ENCODE measurements at regions not wholly inside any gene's neighbourhood (a gene's known extent, or its start where the extent isn't known, plus 50 kb on each side); places are given as distances from the start of the nearest gene placed in this dataset.

- ATAC-seq, result no peak
Observed at GRCh38 chr4:56183344-56183959, 203.8 kb downstream of the AASDH start.

GRCh38 chr4:56182356-56182755 lies 204.9 kb downstream of the AASDH start:
- no peak for ATAC-seq
- TF ChIP-seq ISL1 (CRISPR knock-in tag; IDR thresholded peaks at IDR 0.05) (no peak), CSDC2 (CRISPR knock-in tag; IDR thresholded peaks at IDR 0.05) (no peak), ZNF8 (CRISPR knock-in tag; IDR thresholded peaks at IDR 0.05) (no peak), ESRRG (CRISPR knock-in tag; IDR thresholded peaks at IDR 0.05) (no peak), POU6F1 (CRISPR knock-in tag; IDR thresholded peaks at IDR 0.05; ENCODE audit: borderline replicate concordance, low read depth) (no peak), ZNF565 (CRISPR knock-in tag; conservative IDR thresholded peaks at IDR 0.05; ENCODE audit: low read depth) (no peak), CREB5 (CRISPR knock-in tag; IDR thresholded peaks at IDR 0.05; ENCODE audit: low read depth) (no peak), RARB (CRISPR knock-in tag; IDR thresholded peaks at IDR 0.05) (no peak), TCF4 (CRISPR knock-in tag; IDR thresholded peaks at IDR 0.05; ENCODE audit: borderline replicate concordance) (no peak), OSR1 (CRISPR knock-in tag; IDR thresholded peaks at IDR 0.05) (no peak), ZFP30 (CRISPR knock-in tag; IDR thresholded peaks at IDR 0.05) (no peak), ZFP3 (CRISPR knock-in tag; IDR thresholded peaks at IDR 0.05) (no peak), BACH2 (CRISPR knock-in tag; IDR thresholded peaks at IDR 0.05; ENCODE audit: borderline replicate concordance) (no peak), ARNTL (CRISPR knock-in tag; IDR thresholded peaks at IDR 0.05; ENCODE audit: borderline replicate concordance, low read depth) (no peak), ZC3H10 (CRISPR knock-in tag; IDR thresholded peaks at IDR 0.05) (no peak), GLIS3 (CRISPR knock-in tag; IDR thresholded peaks at IDR 0.05) (no peak), PATZ1 (CRISPR knock-in tag; IDR thresholded peaks at IDR 0.05; ENCODE audit: borderline replicate concordance) (no peak), TOX (CRISPR knock-in tag; IDR thresholded peaks at IDR 0.05; ENCODE audit: borderline replicate concordance) (no peak), TSHZ2 (CRISPR knock-in tag; IDR thresholded peaks at IDR 0.05) (no peak), CSRNP3 (CRISPR knock-in tag; IDR thresholded peaks at IDR 0.05) (no peak)

More at GRCh38 chr4:56183344-56183959, 203.8 kb downstream of the AASDH start:
- no peak for TF ChIP-seq ZNF8 (CRISPR knock-in tag; IDR thresholded peaks at IDR 0.05)
- no peak for TF ChIP-seq PPARA (CRISPR knock-in tag; IDR thresholded peaks at IDR 0.05; ENCODE audit: borderline replicate concordance)
- no peak for TF ChIP-seq ISL1 (CRISPR knock-in tag; IDR thresholded peaks at IDR 0.05)
- TF ChIP-seq PATZ1 (CRISPR knock-in tag; IDR thresholded peaks at IDR 0.05; ENCODE audit: borderline replicate concordance), result no peak
- TF ChIP-seq SNAI2 (CRISPR knock-in tag; IDR thresholded peaks at IDR 0.05), result no peak
- no peak for TF ChIP-seq ESRRG (CRISPR knock-in tag; IDR thresholded peaks at IDR 0.05)
- TF ChIP-seq ZFP30 (CRISPR knock-in tag; IDR thresholded peaks at IDR 0.05), result no peak
